ENCODE measurements at regions not wholly inside any gene's neighbourhood (a gene's known extent, or its start where the extent isn't known, plus 50 kb on each side); places are given as distances from the start of the nearest gene placed in this dataset.

GRCh38 chr6:18532139-18532538 lies 145.0 kb downstream of the RNF144B start:
- H3K9ac ChIP-seq (ENCODE audit: low read depth, low read length): no peak overlapping the region
- H3K18ac ChIP-seq (ENCODE audit: low read depth, low read length): no peak overlapping the region
- H3K4ac ChIP-seq (ENCODE audit: low read depth, low read length): no peak overlapping the region
- WGBS, 2 experiments (ENCODE audit: extremely low coverage in 2 of 2, insufficient read length in 1 of 2): no CpG with 5 or more reads among the region's 2 CpGs
- H2AK9ac ChIP-seq (replicated peaks; ENCODE audit: low read depth, low read length, poor library complexity): no peak overlapping the region
- dilution Hi-C loops (cut with HindIII; ENCODE audit: low sequenced_read_pairs, unreplicated experiment) (no loop called here), intact Hi-C loops (cut with micrococcal nuclease) (no loop called here), in situ Hi-C loops (cut with MboI; ENCODE audit: low sequenced_read_pairs) (no loop called here)
- no peak overlapping the region for H2BK120ac ChIP-seq (ENCODE audit: low read depth, low read length)
- H3K23ac ChIP-seq (ENCODE audit: low read depth, low read length): no peak overlapping the region
- H3K4me3 ChIP-seq (ENCODE audit: insufficient read depth, low read depth, low read length): no peak overlapping the region
- H3K4me1 ChIP-seq (ENCODE audit: control insufficient read depth, insufficient read depth, low read length): no peaks in the 10 kb centered on the region
- H3K9me3 ChIP-seq (ENCODE audit: control insufficient read depth, insufficient read depth, low read length): no peaks in the 10 kb centered on the region
- DNase-seq: no peak
- H3K9me1 ChIP-seq (ENCODE audit: insufficient read depth, low read length): no peaks in the 10 kb centered on the region
- no peak overlapping the region for H2BK5ac ChIP-seq (ENCODE audit: low read depth, low read length, poor library complexity, severe bottlenecking)
- H4K20me1 ChIP-seq (ENCODE audit: insufficient read depth, low read length): no peaks in the 10 kb centered on the region
- CTCF ChIA-PET: interaction anchor here (0.6 kb wide), 1 partner anchor 534 kb away, joined by 3 read pairs; no protein-coding TSS in a partner anchor
- peaks cover 7% of the 10 kb centered on the region for H3K27me3 ChIP-seq (ENCODE audit: control insufficient read depth, insufficient read depth, low read length)
- H2AFZ ChIP-seq (replicated peaks; ENCODE audit: low read length, poor library complexity): no peak overlapping the region
- H2BK15ac ChIP-seq (ENCODE audit: low read depth, low read length): no peak overlapping the region
- no peak for ATAC-seq (ENCODE audit: low read depth)
- H3K56ac ChIP-seq (ENCODE audit: extremely low read depth, insufficient read depth, low read length): no peak overlapping the region
- no peak overlapping the region for H4K5ac ChIP-seq (ENCODE audit: low read depth, low read length)
- no peak for TF ChIP-seq FOS (IDR thresholded peaks at IDR 0.05; ENCODE audit: low read depth, low read length)
- TF ChIP-seq RAD21 (IDR thresholded peaks at IDR 0.05; ENCODE audit: low read length): no peak
- TF ChIP-seq MXI1 (IDR thresholded peaks at IDR 0.05; ENCODE audit: borderline replicate concordance, low read depth, low read length): no peak
- TF ChIP-seq ELK1 (IDR thresholded peaks at IDR 0.05; ENCODE audit: borderline replicate concordance, low read depth, low read length): no peak
- no peak for TF ChIP-seq MAZ (IDR thresholded peaks at IDR 0.05; ENCODE audit: borderline replicate concordance, low read depth, low read length)
- TF ChIP-seq CTCF (conservative IDR thresholded peaks at IDR 0.05; ENCODE audit: low read depth, low read length): no peak
- no peak for TF ChIP-seq RFX5 (IDR thresholded peaks at IDR 0.05; ENCODE audit: low read depth, low read length)
- no peak for TF ChIP-seq SMC3 (IDR thresholded peaks at IDR 0.05; ENCODE audit: low read depth, low read length)
- no peak for TF ChIP-seq POLR2A (IDR thresholded peaks at IDR 0.05; ENCODE audit: low read depth, low read length)
- no peak for TF ChIP-seq MAFK (IDR thresholded peaks at IDR 0.05; ENCODE audit: low read depth, low read length)
- TF ChIP-seq CEBPB (IDR thresholded peaks at IDR 0.05; ENCODE audit: low read depth, low read length): no peak
- no peak for TF ChIP-seq CHD1 (IDR thresholded peaks at IDR 0.05; ENCODE audit: low read depth, low read length)
- no peak for TF ChIP-seq RCOR1 (IDR thresholded peaks at IDR 0.05; ENCODE audit: insufficient replicate concordance, low read length)
- H2AK5ac ChIP-seq (ENCODE audit: low read depth, low read length): no peak overlapping the region
- BruUV-seq (replicated peaks): no TSS peak
- POLR2A ChIA-PET (ENCODE audit: unreplicated experiment): no interaction called here
- H4K91ac ChIP-seq (ENCODE audit: insufficient read depth, low read depth, low read length): no peak overlapping the region
- H4K8ac ChIP-seq (ENCODE audit: low read depth in 2 of 2, low read length in 2 of 2): no peak overlapping the region
- no peak overlapping the region for H3K14ac ChIP-seq (replicated peaks; ENCODE audit: low read depth, low read length)
- no peaks in the 10 kb centered on the region for H3K79me1 ChIP-seq (ENCODE audit: low read depth in 1 of 2, low read length in 2 of 2)
- no peaks in the 10 kb centered on the region for H3K36me3 ChIP-seq (ENCODE audit: control insufficient read depth, insufficient read depth, low read length)
- no peak overlapping the region for H2BK20ac ChIP-seq (ENCODE audit: low read depth, low read length)
- no peak overlapping the region for H3K4me2 ChIP-seq (ENCODE audit: low read depth, low read length)
- H3K27ac ChIP-seq (ENCODE audit: insufficient read depth, low read length): no peak overlapping the region

Measured in IMR-90 (cell line).